Neural crest cell (in vitro differentiated cells): ENCODE measurements at regions not wholly inside any gene's neighbourhood (a gene's known extent, or its start where the extent isn't known, plus 50 kb on each side); places are given as distances from the start of the nearest gene placed in this dataset.

Source experiments
- DNase-seq: peaks from one replicate; pipeline ENCODE4 v3.0.0; 2021; ENCODE audit warnings: low read depth, mixed read lengths, low spot score
- H3K27ac Mint-ChIP-seq: one replicate; pipeline ENCODE4 v1.8.0; 2021; ENCODE audit warnings: mild to moderate bottlenecking, mixed read lengths; ENCODE audit not compliant: unreplicated experiment
- H3K27me3 Mint-ChIP-seq: 2 replicates; pipeline ENCODE4 v1.8.0; 2021; ENCODE audit warnings: low read depth, mild to moderate bottlenecking, mixed read lengths
- H3K36me3 Mint-ChIP-seq: 2 replicates; pipeline ENCODE4 v1.8.0; 2021; ENCODE audit warnings: low read depth, mild to moderate bottlenecking, mixed read lengths
- H3K4me1 Mint-ChIP-seq: 2 replicates; pipeline ENCODE4 v1.8.0; 2021; ENCODE audit warnings: mixed read lengths
- H3K4me3 Mint-ChIP-seq: one replicate; pipeline ENCODE4 v1.8.0; 2021; ENCODE audit warnings: mild to moderate bottlenecking, mixed read lengths
- H3K9me3 Mint-ChIP-seq: 2 replicates; pipeline ENCODE4 v1.8.0; 2021; ENCODE audit warnings: mixed read lengths
- CTCF ChIP-seq: fragments of 200-600 bp; sonication (generic); conservative IDR thresholded peaks from 2 replicates; pipeline ENCODE4 v1.5.0; 2021; ENCODE audit warnings: antibody characterized with exemption, mild to moderate bottlenecking

DNA sequence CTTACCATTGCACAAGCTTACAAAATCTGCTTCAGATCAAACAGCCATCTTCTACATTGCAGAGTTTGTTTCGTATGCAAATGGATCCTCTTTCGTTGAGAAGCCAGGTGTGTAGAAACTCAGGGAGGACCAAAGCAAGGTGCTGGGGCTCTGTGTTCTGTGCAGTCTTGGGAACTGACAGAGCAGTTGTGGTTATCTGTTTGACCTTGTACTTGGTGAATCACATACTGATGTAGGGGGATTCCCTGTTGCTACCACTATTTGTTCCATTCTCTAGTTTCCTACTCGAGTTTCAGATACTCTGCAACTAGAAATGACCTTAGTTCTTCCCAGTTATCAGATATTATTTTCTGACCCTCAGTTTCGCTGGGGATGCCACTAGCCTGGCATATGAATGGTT lies 95.2 kb upstream of the CLDN10 start:
- Mint-ChIP-seq H3K4me1 (no peaks in the 10 kb centered on the region), H3K27ac (no peak overlapping the region), H3K36me3 (peaks cover 10% of the 10 kb centered on the region), H3K9me3 (peaks cover 11% of the 10 kb centered on the region), H3K27me3 (no peaks in the 10 kb centered on the region), H3K4me3 (no peak overlapping the region)
- DNase-seq = no peak
- no peak for TF ChIP-seq CTCF

DNA sequence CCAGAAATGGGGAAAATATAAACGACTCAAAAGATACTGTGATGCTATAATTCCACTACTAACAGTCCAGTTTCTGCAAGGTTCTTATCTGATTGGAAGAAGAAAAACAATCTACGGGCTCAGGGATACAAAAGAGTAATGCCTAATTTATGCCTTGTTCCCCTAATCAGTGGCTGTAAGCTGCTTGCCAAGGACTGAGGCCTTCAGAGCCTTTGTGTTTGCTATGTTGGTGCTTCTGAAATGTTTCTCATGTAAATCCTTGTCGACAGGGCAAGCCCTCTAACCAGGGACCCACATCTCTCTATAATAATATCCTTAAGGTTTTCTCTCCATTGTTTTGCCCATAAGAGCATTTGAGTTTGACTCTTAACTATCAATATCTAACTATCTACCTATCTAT lies 89.7 kb upstream of the CLDN10 start:
- no peak overlapping the region for H3K4me3 Mint-ChIP-seq
- H3K27me3 Mint-ChIP-seq = no peaks in the 10 kb centered on the region
- no peaks in the 10 kb centered on the region for H3K4me1 Mint-ChIP-seq
- peaks cover 10% of the 10 kb centered on the region for H3K36me3 Mint-ChIP-seq
- DNase-seq = no peak
- H3K9me3 Mint-ChIP-seq = peaks cover 11% of the 10 kb centered on the region
- TF ChIP-seq CTCF = no peak
- H3K27ac Mint-ChIP-seq = no peak overlapping the region

DNA sequence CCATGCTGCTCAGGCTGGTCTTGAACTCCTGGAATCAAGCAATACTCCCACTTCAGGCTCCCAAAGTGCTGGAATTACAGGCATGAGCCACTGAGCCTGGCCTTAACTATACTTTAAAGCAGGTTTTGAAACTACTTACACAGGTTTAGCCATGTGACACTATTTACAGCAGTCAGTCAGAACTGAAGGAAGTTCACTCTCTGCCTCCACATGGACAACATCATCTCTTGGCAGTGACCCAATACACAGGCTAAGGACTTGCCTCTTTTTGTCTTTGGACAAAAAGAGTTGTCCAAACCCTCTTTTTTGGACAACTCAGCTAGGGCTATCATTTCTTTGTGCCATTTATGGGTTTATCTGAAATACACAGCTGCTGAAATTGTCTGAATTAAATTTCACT lies 89.0 kb upstream of the CLDN10 start:
- H3K4me3 Mint-ChIP-seq = no peak overlapping the region
- DNase-seq = no peak
- TF ChIP-seq CTCF = no peak
- H3K27ac Mint-ChIP-seq = no peak overlapping the region
- H3K27me3 Mint-ChIP-seq = no peaks in the 10 kb centered on the region
- H3K36me3 Mint-ChIP-seq = peaks cover 8% of the 10 kb centered on the region
- H3K4me1 Mint-ChIP-seq = no peaks in the 10 kb centered on the region
- H3K9me3 Mint-ChIP-seq = peaks cover 6% of the 10 kb centered on the region

DNA sequence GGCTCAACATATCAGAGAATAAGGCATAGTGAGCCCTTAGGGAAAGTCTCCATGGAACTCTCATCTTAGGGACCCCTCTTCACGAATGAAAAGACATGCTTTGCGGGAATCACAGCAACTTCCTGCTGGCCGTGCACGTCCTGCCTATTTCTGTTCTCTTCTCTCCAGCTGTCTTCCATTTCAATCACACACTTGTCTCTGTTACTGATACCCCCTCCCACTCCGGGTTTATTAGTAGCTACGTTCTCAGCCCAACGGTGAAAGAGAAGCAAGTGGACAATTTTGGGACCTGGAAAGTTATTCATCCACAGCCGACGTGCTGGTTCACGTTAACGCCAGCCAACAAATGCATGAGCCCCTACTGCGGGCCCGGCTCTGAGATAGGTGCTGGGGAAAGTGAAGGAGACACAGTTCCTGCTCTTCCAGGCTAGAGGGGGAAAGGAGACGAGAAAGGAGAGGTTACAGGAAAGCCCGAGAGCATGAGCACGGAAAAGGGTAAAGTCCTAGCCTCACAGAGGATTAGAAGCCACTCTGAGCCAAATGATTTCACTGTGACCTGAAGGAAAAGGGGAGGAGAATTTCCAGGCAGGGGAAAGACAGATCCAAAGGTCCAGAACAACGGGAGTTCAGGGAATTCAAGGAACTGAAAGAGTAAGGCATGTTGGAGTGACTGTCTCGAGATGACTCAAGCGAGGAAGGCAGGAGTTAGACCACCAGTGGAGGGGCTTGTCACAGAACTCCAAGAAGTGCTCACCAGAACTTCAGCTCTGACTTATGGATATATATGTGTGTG lies 81.8 kb upstream of the CLDN10 start:
- Mint-ChIP-seq H3K9me3 (no peaks in the 10 kb centered on the region), H3K27me3 (peaks cover 2% of the 10 kb centered on the region), H3K27ac (peak overlapping the region; percentile 62), H3K4me1 (peaks cover 8% of the 10 kb centered on the region), H3K36me3 (no peaks in the 10 kb centered on the region), H3K4me3 (no peak overlapping the region)
- TF ChIP-seq CTCF = no peak
- no peak for DNase-seq

GRCh38 chr13:95471960-95472359 lies 80.6 kb upstream of the CLDN10 start:
- DNase-seq = no peak
- peaks cover 8% of the 10 kb centered on the region for H3K4me1 Mint-ChIP-seq
- H3K36me3 Mint-ChIP-seq = no peaks in the 10 kb centered on the region
- no peak overlapping the region for H3K27ac Mint-ChIP-seq
- peaks cover 2% of the 10 kb centered on the region for H3K9me3 Mint-ChIP-seq
- peaks cover 5% of the 10 kb centered on the region for H3K27me3 Mint-ChIP-seq
- TF ChIP-seq CTCF = no peak
- no peak overlapping the region for H3K4me3 Mint-ChIP-seq
